Type B pancreatic cell (in vitro differentiated cells): ENCODE measurements at regions not wholly inside any gene's neighbourhood (a gene's known extent, or its start where the extent isn't known, plus 50 kb on each side); places are given as distances from the start of the nearest gene placed in this dataset.

ENCODE experiments used
- DNase-seq: peaks from one replicate; pipeline ENCODE4 v3.0.0; 2021; ENCODE audit warnings: mixed read lengths; ENCODE audit not compliant: unreplicated experiment; ENCODE audit errors: extremely low spot score
- H3K27ac Mint-ChIP-seq: 2 replicates; pipeline ENCODE4 v1.8.0; 2021; ENCODE audit warnings: mild to moderate bottlenecking, mixed read lengths
- H3K27me3 Mint-ChIP-seq: 2 replicates; pipeline ENCODE4 v1.8.0; 2021; ENCODE audit warnings: mixed read lengths
- H3K36me3 Mint-ChIP-seq: 2 replicates; pipeline ENCODE4 v1.8.0; 2021; ENCODE audit warnings: mixed read lengths
- H3K4me1 Mint-ChIP-seq: one replicate; pipeline ENCODE4 v1.8.0; 2021; ENCODE audit warnings: mixed read lengths; ENCODE audit not compliant: unreplicated experiment
- H3K4me3 Mint-ChIP-seq: 2 replicates; pipeline ENCODE4 v1.8.0; 2021; ENCODE audit warnings: mild to moderate bottlenecking, mixed read lengths
- H3K9me3 Mint-ChIP-seq: 2 replicates; pipeline ENCODE4 v1.8.0; 2021; ENCODE audit warnings: mixed read lengths
- CTCF ChIP-seq: fragments of 200-600 bp; sonication (generic); conservative IDR thresholded peaks from 2 replicates; pipeline ENCODE4 v1.5.0; 2021; ENCODE audit warnings: antibody characterized with exemption, mild to moderate bottlenecking

GRCh38 chr3:139197251-139197650 is 146.6 kb upstream of the MRPS22 start:
- no peak for DNase-seq
- Mint-ChIP-seq H3K27me3 (peaks cover 14% of the 10 kb centered on the region), H3K36me3 (no peaks in the 10 kb centered on the region), H3K27ac (no peak overlapping the region), H3K4me1 (no peaks in the 10 kb centered on the region), H3K4me3 (no peak overlapping the region), H3K9me3 (no peaks in the 10 kb centered on the region)
- no peak for TF ChIP-seq CTCF

- Mint-ChIP-seq H3K27ac (no peak overlapping the region), H3K4me1 (no peaks in the 10 kb centered on the region), H3K9me3 (no peaks in the 10 kb centered on the region), H3K27me3 (peaks cover 14% of the 10 kb centered on the region), H3K36me3 (no peaks in the 10 kb centered on the region), H3K4me3 (no peak overlapping the region)
- no peak for TF ChIP-seq CTCF
- DNase-seq: no peak
These were observed 145.6 kb upstream of the MRPS22 start for GRCh38 chr3:139198186-139198585.

- Mint-ChIP-seq H3K27me3 (peaks cover 14% of the 10 kb centered on the region), H3K4me3 (no peak overlapping the region), H3K36me3 (no peaks in the 10 kb centered on the region), H3K27ac (no peak overlapping the region), H3K4me1 (no peaks in the 10 kb centered on the region), H3K9me3 (no peaks in the 10 kb centered on the region)
- TF ChIP-seq CTCF: no peak
- DNase-seq: no peak
These were observed 144.9 kb upstream of the MRPS22 start for GRCh38 chr3:139198929-139199328.

GRCh38 chr3:139199421-139200010 is 144.3 kb upstream of the MRPS22 start:
- H3K9me3 Mint-ChIP-seq: no peaks in the 10 kb centered on the region
- TF ChIP-seq CTCF: no peak
- no peak for DNase-seq
- H3K4me1 Mint-ChIP-seq: no peaks in the 10 kb centered on the region
- H3K36me3 Mint-ChIP-seq: no peaks in the 10 kb centered on the region
- H3K27ac Mint-ChIP-seq: no peak overlapping the region
- H3K4me3 Mint-ChIP-seq: no peak overlapping the region
- peaks cover 14% of the 10 kb centered on the region for H3K27me3 Mint-ChIP-seq

- TF ChIP-seq CTCF: no peak
- Mint-ChIP-seq H3K36me3 (no peaks in the 10 kb centered on the region), H3K27me3 (peaks cover 22% of the 10 kb centered on the region), H3K4me3 (no peak overlapping the region), H3K9me3 (no peaks in the 10 kb centered on the region), H3K4me1 (no peaks in the 10 kb centered on the region), H3K27ac (no peak overlapping the region)
- no peak for DNase-seq
These were observed 142.2 kb upstream of the MRPS22 start for GRCh38 chr3:139201446-139202225.
